Duodenal mucosa (tissue), 2 donors: ENCODE measurements at regions not wholly inside any gene's neighbourhood (a gene's known extent, or its start where the extent isn't known, plus 50 kb on each side); places are given as distances from the start of the nearest gene placed in this dataset.
"Not testable (repeated sequence)": the region's sequence is repeated elsewhere in the genome, so short reads cannot be mapped to it uniquely, and the experiment has no call there.

ENCODE experiments used
- H3K27ac ChIP-seq: one replicate; pipeline ENCODE4 v1.7.0; 2013; ENCODE audit warnings: low read depth, low read length
- H3K27me3 ChIP-seq, 2 donors: one replicate each; pipeline ENCODE4 v1.7.0; 2013; ENCODE audit warnings: low read length in 2 of 2, control low read depth in 1 of 2; ENCODE audit not compliant: insufficient read depth in 2 of 2, control insufficient read depth in 1 of 2
- H3K36me3 ChIP-seq, 2 donors: one replicate each; pipeline ENCODE4 v1.7.0; 2013; ENCODE audit warnings: low read length in 2 of 2, control low read depth in 1 of 2; ENCODE audit not compliant: insufficient read depth in 2 of 2, control insufficient read depth in 1 of 2
- H3K4me1 ChIP-seq, 2 donors: one replicate each; pipeline ENCODE4 v1.7.0; 2013; ENCODE audit warnings: low read length in 2 of 2, control low read depth in 1 of 2; ENCODE audit not compliant: insufficient read depth in 2 of 2, control insufficient read depth in 1 of 2
- H3K4me3 ChIP-seq, 2 donors: one replicate each; pipeline ENCODE4 v1.7.0; 2013; ENCODE audit warnings: low read length in 2 of 2, low read depth in 1 of 2
- H3K9ac ChIP-seq, 2 donors: one replicate each; pipeline ENCODE4 v1.7.0; 2013; ENCODE audit warnings: low read length in 2 of 2, low read depth in 1 of 2
- H3K9me3 ChIP-seq, 2 donors: one replicate each; pipeline ENCODE4 v1.7.0; 2013; ENCODE audit warnings: low read length in 2 of 2, control low read depth in 1 of 2; ENCODE audit not compliant: control insufficient read depth in 1 of 2

DNA sequence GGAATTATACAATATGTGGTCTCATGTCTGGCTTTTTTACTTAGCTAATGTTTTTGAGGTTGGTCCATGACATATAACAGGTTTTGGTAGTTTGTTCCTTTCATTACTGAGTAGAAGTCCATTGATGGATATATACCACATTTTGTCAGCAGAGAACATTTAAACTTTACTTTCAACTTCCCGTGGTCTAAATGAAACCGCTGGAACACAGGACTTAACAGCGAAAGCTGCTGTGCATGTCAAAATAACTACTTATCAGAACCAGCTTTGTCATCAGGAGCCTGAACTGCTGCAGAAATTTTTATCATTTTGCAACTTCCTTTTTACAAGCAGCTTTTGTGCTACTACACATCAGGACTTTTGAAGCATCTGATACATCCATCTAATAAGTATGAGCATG is 147.0 kb downstream of the TBC1D2B start:
- not testable (repeated sequence) for H3K9me3 ChIP-seq, H3K27ac ChIP-seq, H3K36me3 ChIP-seq, H3K9ac ChIP-seq, H3K4me3 ChIP-seq, H3K4me1 ChIP-seq, H3K27me3 ChIP-seq

DNA sequence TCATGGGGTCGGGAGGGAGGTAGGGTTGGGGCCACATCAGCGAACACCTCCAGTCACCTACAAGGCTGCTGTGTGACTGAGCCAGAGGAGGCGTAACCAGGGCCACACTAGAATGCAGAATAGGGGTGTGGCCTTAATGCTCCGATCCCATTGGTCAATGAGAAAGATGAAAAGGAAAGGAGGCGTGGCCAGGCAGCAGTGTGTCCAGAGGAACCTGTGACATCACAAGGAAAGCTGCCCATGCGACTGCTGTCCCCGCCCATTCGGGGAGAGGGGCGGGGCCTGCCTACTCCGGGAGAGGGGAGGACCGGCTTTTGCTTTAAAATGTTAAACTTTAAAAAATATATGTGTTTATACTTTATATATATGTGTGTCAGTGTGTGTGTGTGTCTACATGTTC is 150.7 kb downstream of the TBC1D2B start:
- H3K4me1 ChIP-seq, H3K9ac ChIP-seq, H3K27ac ChIP-seq, H3K9me3 ChIP-seq, H3K4me3 ChIP-seq, H3K36me3 ChIP-seq, H3K27me3 ChIP-seq: not testable (repeated sequence)

DNA sequence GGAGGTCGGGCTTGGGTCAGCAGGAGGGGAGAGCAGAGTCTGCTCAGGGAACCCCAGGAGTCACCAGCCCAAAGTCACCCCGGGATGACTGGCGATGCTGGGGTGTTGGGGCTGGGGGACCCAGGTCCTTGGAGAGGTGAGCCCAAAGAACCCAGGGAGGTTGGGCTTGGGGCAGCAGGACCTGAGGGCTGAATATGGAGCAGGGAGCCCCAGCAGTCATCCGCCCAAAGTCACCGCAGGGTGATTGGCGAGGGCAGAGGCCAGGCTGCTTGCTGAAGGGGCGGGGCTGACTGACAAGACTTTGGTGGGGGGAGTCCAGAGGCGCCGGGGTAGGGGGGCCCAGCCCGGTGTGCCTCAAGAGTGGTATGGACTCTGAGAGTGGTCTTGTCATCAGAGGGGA is 151.2 kb downstream of the TBC1D2B start:
- not testable (repeated sequence) for H3K9ac ChIP-seq, H3K36me3 ChIP-seq, H3K9me3 ChIP-seq, H3K4me3 ChIP-seq, H3K4me1 ChIP-seq, H3K27me3 ChIP-seq, H3K27ac ChIP-seq

DNA sequence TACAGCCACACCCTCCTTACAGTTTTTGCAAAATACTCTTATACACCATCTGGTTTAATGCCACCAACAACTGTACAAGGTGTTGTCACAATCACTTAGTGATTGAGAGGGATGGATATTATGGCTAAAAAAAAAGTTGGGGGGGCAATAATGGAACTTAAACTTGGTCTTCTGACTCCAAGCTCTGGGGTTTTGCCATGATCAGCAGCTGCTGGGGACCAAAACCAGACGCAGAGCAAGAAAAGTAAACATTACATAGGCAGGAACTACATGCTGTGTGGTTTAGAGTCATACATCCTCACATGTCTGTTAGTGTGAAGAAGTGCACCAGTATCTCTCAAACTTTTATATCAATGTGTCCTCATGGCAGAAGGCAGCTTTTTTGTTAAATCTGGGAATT is 152.4 kb downstream of the TBC1D2B start:
- not testable (repeated sequence) for H3K9me3 ChIP-seq, H3K4me1 ChIP-seq, H3K27me3 ChIP-seq, H3K27ac ChIP-seq, H3K36me3 ChIP-seq, H3K9ac ChIP-seq, H3K4me3 ChIP-seq

DNA sequence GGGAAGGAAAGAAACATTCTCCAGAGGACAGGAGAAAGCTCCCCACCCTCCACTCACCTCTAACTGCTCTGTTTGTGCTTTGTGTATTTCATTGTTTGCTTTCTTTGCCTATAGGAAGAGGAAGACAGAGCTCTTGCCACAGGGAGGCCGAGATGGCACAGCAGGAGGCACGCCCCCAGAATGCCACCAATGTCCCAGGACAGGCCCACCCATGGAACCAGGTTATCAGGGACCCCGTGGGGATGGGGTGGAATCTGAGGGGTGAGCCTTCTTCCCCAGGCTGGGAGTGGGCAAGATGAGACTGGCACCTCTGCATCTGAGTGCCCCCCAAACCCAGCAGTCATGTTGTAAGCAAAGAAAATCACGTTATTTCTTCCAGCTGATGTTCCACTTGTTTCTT is 155.8 kb downstream of the TBC1D2B start:
- Histone ChIP-seq H3K9me3 (no peaks in the 10 kb centered on the region), H3K4me3 (no peak overlapping the region), H3K36me3 (no peaks in the 10 kb centered on the region), H3K9ac (no peak overlapping the region), H3K27me3 (no peaks in the 10 kb centered on the region), H3K4me1 (no peaks in the 10 kb centered on the region), H3K27ac (no peak overlapping the region)

DNA sequence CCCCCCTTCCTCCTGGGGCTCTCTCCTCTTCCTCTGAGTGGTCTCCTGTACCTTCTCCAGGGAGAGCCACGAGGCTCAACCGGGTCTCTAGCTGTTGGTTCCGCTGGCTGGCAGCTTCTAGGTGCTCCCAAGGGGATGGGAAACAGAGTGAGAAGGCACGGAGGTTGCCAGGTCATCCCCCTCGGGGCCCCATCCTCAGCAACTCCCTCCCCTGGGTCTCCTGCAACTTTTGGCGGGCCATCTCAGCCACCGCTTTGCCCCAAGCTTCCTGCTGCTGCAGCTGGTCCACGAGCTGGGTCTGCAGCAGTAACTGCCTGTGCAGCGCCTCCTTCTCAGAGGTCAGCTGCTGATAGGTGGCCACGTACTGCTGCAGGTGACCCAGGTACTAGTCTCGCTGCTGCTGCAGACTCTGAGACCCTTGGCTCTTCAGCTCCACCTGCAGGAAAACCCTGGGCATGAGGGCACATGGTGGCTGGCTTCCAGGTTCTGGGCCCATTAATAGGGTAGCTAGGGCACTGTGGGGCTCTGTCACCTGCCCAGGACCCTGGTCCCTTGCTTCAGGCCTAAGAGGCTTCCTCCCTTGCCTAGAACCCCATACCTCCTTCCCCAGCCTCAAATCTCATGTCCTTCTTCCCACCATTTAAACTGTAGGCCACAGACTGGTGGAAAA is 160.4 kb downstream of the TBC1D2B start:
- H3K27ac ChIP-seq, H3K9me3 ChIP-seq, H3K36me3 ChIP-seq, H3K4me3 ChIP-seq, H3K27me3 ChIP-seq, H3K9ac ChIP-seq, H3K4me1 ChIP-seq: not testable (repeated sequence)

DNA sequence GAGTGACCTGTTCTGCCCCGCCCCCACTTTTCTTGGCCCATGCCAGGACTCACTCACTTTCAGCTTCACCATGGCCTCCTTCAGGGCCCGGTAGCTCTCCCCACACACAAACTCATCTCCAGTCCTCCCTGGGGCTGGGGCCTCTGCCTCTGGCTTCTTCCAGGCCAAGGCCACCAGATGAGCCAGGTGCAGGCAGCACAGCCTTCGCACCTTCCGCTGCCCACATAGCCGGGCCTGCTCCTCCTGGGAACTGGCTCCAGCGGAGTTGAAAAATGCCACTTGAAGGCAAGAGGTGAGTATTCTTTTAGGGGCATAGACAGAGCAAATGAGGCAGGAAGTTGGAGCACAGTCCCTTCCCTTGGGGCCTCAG is 161.6 kb downstream of the TBC1D2B start:
- H3K27me3 ChIP-seq, H3K36me3 ChIP-seq, H3K9me3 ChIP-seq, H3K27ac ChIP-seq, H3K4me3 ChIP-seq, H3K9ac ChIP-seq, H3K4me1 ChIP-seq: not testable (repeated sequence)

DNA sequence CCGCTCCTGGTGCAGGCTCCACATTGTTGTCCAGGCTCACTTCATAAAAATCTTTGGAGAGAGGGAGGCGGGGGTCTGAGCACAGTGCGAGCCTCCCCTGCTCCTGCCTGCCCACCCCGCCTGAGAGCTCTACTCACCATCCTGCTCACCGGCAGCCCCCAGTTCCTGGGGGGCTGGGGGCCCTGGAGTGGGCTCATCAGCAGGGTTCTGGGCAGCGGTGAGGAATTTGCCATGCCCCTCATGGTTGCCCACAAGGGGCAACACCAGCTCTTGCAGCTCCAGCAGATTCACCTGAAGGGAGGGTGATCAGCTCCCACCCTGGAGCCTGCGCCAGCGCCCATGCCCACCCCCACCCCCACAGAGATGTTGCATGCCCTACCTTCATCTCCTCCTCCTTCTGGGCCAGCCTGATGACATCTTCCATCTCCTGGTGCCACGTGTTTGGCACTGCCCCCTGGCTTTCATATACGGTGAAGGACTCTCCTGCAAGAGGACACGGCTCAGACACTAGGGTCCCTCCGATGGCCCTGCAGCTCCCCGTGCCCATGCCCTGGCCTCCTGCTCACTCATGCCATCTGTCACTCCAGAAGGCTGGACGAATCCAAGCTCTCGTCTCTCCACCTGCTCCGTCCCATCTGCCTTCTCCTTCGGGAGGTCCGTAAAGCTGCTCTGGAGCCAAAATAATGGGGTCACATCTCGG is 162.1 kb downstream of the TBC1D2B start:
- Histone ChIP-seq H3K27ac (no peak overlapping the region), H3K9ac (no peak overlapping the region), H3K4me3 (no peak overlapping the region), H3K9me3 (no peaks in the 10 kb centered on the region), H3K4me1 (no peaks in the 10 kb centered on the region), H3K36me3 (no peaks in the 10 kb centered on the region), H3K27me3 (no peaks in the 10 kb centered on the region)

DNA sequence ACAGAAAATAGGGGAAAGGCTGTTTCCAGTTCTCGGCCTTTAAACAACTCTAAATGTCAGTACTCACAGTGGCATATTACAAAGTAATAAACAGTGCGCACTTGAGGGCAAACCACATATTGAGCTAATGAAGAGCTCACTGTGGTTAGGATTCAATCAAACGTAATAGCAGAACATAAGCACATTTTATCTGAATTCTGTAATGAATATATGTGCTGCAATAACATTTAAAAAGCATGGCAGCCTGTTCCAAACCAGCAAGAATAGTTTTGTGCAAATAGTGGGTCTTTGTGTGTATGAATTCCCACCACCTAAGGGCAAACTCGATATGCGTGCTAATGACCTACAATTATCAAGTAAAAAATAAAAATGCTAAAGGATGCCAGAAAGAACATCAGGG is 163.0 kb downstream of the TBC1D2B start:
- not testable (repeated sequence) for H3K36me3 ChIP-seq, H3K27me3 ChIP-seq, H3K27ac ChIP-seq, H3K4me1 ChIP-seq, H3K9me3 ChIP-seq, H3K9ac ChIP-seq, H3K4me3 ChIP-seq

DNA sequence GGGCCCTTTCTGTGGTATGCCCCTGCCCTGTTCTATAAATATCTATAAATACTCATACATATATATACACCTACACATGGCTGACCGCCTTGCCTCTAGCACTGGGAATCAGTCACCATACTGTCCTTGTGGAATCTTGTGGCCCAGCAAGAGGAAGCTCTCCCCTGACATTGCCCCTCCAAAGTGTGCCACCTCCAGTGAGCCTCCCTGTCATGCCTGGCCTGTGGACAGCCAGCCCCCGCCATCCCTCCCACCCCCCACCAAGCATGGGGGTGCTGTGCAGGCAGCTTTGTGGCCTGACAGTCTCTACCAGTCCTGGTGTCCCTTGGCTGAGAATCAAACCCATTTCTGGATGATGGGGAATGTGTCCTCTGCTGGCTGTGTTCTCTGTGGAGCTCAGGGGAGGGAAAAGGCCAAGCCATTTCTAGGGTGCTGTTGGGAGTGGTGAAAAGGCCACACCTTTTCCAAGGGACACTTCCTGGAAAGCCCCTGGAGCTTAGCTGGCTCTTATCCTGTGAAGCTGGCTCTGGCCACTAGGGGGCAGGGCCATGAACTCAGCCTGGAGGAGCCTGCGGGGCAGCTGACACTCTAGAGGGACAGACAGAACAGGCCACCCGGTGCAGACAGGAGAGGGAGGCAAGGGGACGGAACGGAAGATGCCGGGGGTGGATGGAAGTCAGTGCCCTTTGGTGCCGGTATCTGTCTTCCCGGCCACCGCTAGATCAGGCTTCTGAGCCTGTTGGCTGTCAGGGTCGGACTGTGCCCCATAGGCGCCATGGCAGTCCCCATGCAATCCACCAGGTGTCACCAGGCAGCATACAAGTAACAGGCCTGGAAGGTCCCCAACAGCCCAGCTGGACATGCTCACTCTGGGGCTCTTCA is 167.2 kb downstream of the TBC1D2B start:
- Histone ChIP-seq H3K4me3 (peak overlapping the region; percentile 51 to 72), H3K9ac (peak overlapping the region in 1 of 2 donors; percentile 74), H3K4me1 (peaks cover 0 to 10% of the 10 kb centered on the region in 2 donors)
- H3K9me3 ChIP-seq, H3K27ac ChIP-seq, H3K36me3 ChIP-seq, H3K27me3 ChIP-seq: not testable (repeated sequence)
